ENCODE measurements at regions not wholly inside any gene's neighbourhood (a gene's known extent, or its start where the extent isn't known, plus 50 kb on each side); places are given as distances from the start of the nearest gene placed in this dataset.

- no peaks in the 10 kb centered on the region for H3K9me3 ChIP-seq (replicated peaks; ENCODE audit: control insufficient read depth, insufficient read depth, low read length)
- no TSS peak for BruUV-seq (replicated peaks)
- intact Hi-C loops (cut with micrococcal nuclease) (no loop called here), dilution Hi-C loops (cut with MboI; ENCODE audit: extremely low pct_ligation_motif_present, low sequenced_read_pairs) (no loop called here)
- H3K27me3 ChIP-seq (ENCODE audit: control insufficient read depth in 2 of 2, insufficient read depth in 2 of 2, low read length in 2 of 2) = no peaks in the 10 kb centered on the region
- H3K9me1 ChIP-seq (replicated peaks; ENCODE audit: control insufficient read depth, extremely low read depth, insufficient read depth, low read length) = no peaks in the 10 kb centered on the region
- no peaks in the 10 kb centered on the region for H3K79me2 ChIP-seq (ENCODE audit: control insufficient read depth, insufficient read depth, low read length)
- DNase-seq (ENCODE audit: low read depth, low spot score) = no peak
- TF ChIP-seq GATA2 (IDR thresholded peaks at IDR 0.05; ENCODE audit: insufficient read depth, insufficient read length, low read depth, low read length) = no peak
- TF ChIP-seq FOS (IDR thresholded peaks at IDR 0.05; ENCODE audit: borderline replicate concordance, insufficient read depth, low read length) = no peak
- no peak for TF ChIP-seq MAX (IDR thresholded peaks at IDR 0.05; ENCODE audit: insufficient read depth, insufficient read length)
- TF ChIP-seq JUN (IDR thresholded peaks at IDR 0.05; ENCODE audit: borderline replicate concordance, insufficient read depth, insufficient read length, low read depth) = no peak
- no peak for TF ChIP-seq EZH2 (IDR thresholded peaks at IDR 0.05; ENCODE audit: borderline replicate concordance, low read depth, low read length, severe bottlenecking)
- no peak for TF ChIP-seq MYC (IDR thresholded peaks at IDR 0.05; ENCODE audit: low read depth, low read length)
- no peak for TF ChIP-seq POLR2A (IDR thresholded peaks at IDR 0.05; ENCODE audit: low read depth, low read length)
- TF ChIP-seq POLR2AphosphoS5 (IDR thresholded peaks at IDR 0.05; ENCODE audit: insufficient read depth, low read depth, low read length) = no peak
- no peak for TF ChIP-seq CTCF (IDR thresholded peaks at IDR 0.05; ENCODE audit: extremely low read depth in 1 of 2, insufficient read depth in 1 of 2, low read depth in 1 of 2, low read length in 2 of 2)
- no peak overlapping the region for H3K27ac ChIP-seq (ENCODE audit: insufficient read depth, low read depth, low read length)
- H3K4me2 ChIP-seq (ENCODE audit: insufficient read depth, low read length) = no peak overlapping the region
- H3K36me3 ChIP-seq (ENCODE audit: control insufficient read depth in 2 of 2, extremely low read depth in 1 of 2, insufficient read depth in 2 of 2, low read length in 2 of 2) = no peaks in the 10 kb centered on the region
- no peak overlapping the region for H3K4me3 ChIP-seq (replicated peaks in 1 of 3; ENCODE audit: insufficient read depth in 1 of 3, low read depth in 1 of 3, low read length in 3 of 3)
- FAIRE-seq = no peak
- no peak overlapping the region for H2AFZ ChIP-seq (ENCODE audit: low read depth, low read length)
- no peaks in the 10 kb centered on the region for H4K20me1 ChIP-seq (replicated peaks; ENCODE audit: control insufficient read depth, extremely low read depth, insufficient read depth, low read length)
- no peak overlapping the region for H3K9ac ChIP-seq (replicated peaks; ENCODE audit: extremely low read depth, insufficient read depth, low read length)
- ChIA-PET CTCF (interaction anchor here (1.3 kb wide), 1 partner anchor 327 kb away, joined by 5 read pairs; no protein-coding TSS in a partner anchor), POLR2A (no interaction called here)
- no peaks in the 10 kb centered on the region for H3K4me1 ChIP-seq (ENCODE audit: control insufficient read depth, extremely low read depth, insufficient read depth, low read length)
Observed at GRCh38 chr3:127078626-127079025, 95.7 kb downstream of the PLXNA1 start.
